Hepatocyte (in vitro differentiated cells): ENCODE measurements at regions not wholly inside any gene's neighbourhood (a gene's known extent, or its start where the extent isn't known, plus 50 kb on each side); places are given as distances from the start of the nearest gene placed in this dataset.

ENCODE experiments used
- CTCF ChIP-seq: fragments of 200-600 bp; sonication (generic); IDR thresholded peaks from 2 replicates; pipeline ENCODE4 v1.5.1; 2016; ENCODE audit warnings: antibody characterized with exemption, mild to moderate bottlenecking; ENCODE audit not compliant: poor library complexity
- EZH2 ChIP-seq: fragments of 200-600 bp; sonication (generic); IDR thresholded peaks from 2 replicates; pipeline ENCODE4 v1.6.1; 2016; ENCODE audit warnings: antibody characterized with exemption, mild to moderate bottlenecking, borderline replicate concordance

GRCh38 chr11:23519194-23519593 is 658.9 kb upstream of the CCDC179 start:
- TF ChIP-seq CTCF: no peak
- no peak for TF ChIP-seq EZH2
